ENCODE measurements at regions not wholly inside any gene's neighbourhood (a gene's known extent, or its start where the extent isn't known, plus 50 kb on each side); places are given as distances from the start of the nearest gene placed in this dataset.

DNA sequence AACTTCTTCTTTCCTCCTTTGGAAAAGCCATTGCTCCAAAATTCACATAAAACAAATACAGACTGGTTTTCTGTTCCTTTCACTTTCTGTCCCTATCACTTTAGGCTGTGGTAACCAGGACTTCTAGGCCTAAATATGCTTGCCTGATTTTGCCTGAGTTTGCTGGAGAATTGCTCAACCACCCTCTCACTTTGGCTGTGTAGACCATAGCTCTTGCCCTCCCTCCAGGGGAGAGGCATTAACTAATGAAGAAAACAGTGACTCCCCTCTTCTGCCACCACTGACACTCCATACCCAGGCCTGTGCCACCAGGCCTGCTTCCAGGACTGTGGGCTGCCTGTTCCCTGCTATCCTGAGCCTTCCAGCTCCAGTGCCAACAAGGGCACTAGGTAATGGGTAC, 163.5 kb downstream of the TOMM20 start:
- TF ChIP-seq, protein P1, sequence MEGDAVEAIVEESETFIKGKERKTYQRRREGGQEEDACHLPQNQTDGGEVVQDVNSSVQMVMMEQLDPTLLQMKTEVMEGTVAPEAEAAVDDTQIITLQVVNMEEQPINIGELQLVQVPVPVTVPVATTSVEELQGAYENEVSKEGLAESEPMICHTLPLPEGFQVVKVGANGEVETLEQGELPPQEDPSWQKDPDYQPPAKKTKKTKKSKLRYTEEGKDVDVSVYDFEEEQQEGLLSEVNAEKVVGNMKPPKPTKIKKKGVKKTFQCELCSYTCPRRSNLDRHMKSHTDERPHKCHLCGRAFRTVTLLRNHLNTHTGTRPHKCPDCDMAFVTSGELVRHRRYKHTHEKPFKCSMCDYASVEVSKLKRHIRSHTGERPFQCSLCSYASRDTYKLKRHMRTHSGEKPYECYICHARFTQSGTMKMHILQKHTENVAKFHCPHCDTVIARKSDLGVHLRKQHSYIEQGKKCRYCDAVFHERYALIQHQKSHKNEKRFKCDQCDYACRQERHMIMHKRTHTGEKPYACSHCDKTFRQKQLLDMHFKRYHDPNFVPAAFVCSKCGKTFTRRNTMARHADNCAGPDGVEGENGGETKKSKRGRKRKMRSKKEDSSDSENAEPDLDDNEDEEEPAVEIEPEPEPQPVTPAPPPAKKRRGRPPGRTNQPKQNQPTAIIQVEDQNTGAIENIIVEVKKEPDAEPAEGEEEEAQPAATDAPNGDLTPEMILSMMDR (IDR thresholded peaks at IDR 0.05), result no peak
- TF ChIP-seq POLR2A (IDR thresholded peaks at IDR 0.05), result no peak

Measured in uterus (tissue), 2 donors.